GM18502 (cell line): ENCODE measurements at regions not wholly inside any gene's neighbourhood (a gene's known extent, or its start where the extent isn't known, plus 50 kb on each side); places are given as distances from the start of the nearest gene placed in this dataset.
"Not testable (repeated sequence)": the region's sequence is repeated elsewhere in the genome, so short reads cannot be mapped to it uniquely, and the experiment has no call there.

ENCODE experiments used
- ATAC-seq: cut with Tn5 transposase; IDR thresholded peaks from one replicate; pipeline ENCODE4 v1.9.1; 2021; ENCODE audit warnings: mild to moderate bottlenecking; ENCODE audit not compliant: unreplicated experiment, poor library complexity

- ATAC-seq, result no peak
Observed at GRCh38 chr10:25076506-25077177, 60.2 kb downstream of the THNSL1 start.

GRCh38 chr10:25078658-25079431 is 62.4 kb downstream of the THNSL1 start:
- no peak for ATAC-seq

- peak; percentile 94 for ATAC-seq
Observed at GRCh38 chr10:25080880-25081581, 64.6 kb downstream of the THNSL1 start.

GRCh38 chr10:25082276-25083204 is 66.1 kb downstream of the THNSL1 start:
- ATAC-seq, result no peak

- ATAC-seq, result no peak
Observed at GRCh38 chr10:25083546-25084111, 67.2 kb downstream of the THNSL1 start.

- no peak for ATAC-seq
Observed at GRCh38 chr10:25084447-25084846, 68.0 kb downstream of the THNSL1 start.

GRCh38 chr10:25094590-25094989 is 78.2 kb downstream of the THNSL1 start:
- no peak for ATAC-seq

GRCh38 chr10:25097669-25098411 is 77.0 kb upstream of the GPR158 start:
- no peak for ATAC-seq

GRCh38 chr10:25100141-25100540 is 74.7 kb upstream of the GPR158 start:
- ATAC-seq, result no peak

GRCh38 chr10:25101461-25102146 is 73.2 kb upstream of the GPR158 start:
- ATAC-seq, result no peak

GRCh38 chr10:25102147-25102822 is 72.5 kb upstream of the GPR158 start:
- no peak for ATAC-seq

- ATAC-seq, result no peak
Observed at GRCh38 chr10:25103703-25104102, 71.1 kb upstream of the GPR158 start.

- ATAC-seq, result no peak
Observed at GRCh38 chr10:25104441-25104840, 70.4 kb upstream of the GPR158 start.

GRCh38 chr10:25105262-25105661 is 69.5 kb upstream of the GPR158 start:
- no peak for ATAC-seq

- ATAC-seq, result no peak
Observed at GRCh38 chr10:25105743-25106260, 69.0 kb upstream of the GPR158 start.

- no peak for ATAC-seq
Observed at GRCh38 chr10:25107756-25108155, 67.0 kb upstream of the GPR158 start.

GRCh38 chr10:25109896-25110295 is 64.9 kb upstream of the GPR158 start:
- not testable (repeated sequence) for ATAC-seq

GRCh38 chr10:25112016-25112415 is 62.8 kb upstream of the GPR158 start:
- no peak for ATAC-seq
